ENCODE measurements at regions not wholly inside any gene's neighbourhood (a gene's known extent, or its start where the extent isn't known, plus 50 kb on each side); places are given as distances from the start of the nearest gene placed in this dataset.

- TF ChIP-seq EP300 (IDR thresholded peaks at IDR 0.05; ENCODE audit: borderline replicate concordance) = no peak
- no peak for TF ChIP-seq TEAD4 (IDR thresholded peaks at IDR 0.05)
- TF ChIP-seq TCF12 (IDR thresholded peaks at IDR 0.05; ENCODE audit: low read depth) = no peak
- TF ChIP-seq REST (IDR thresholded peaks at IDR 0.05; ENCODE audit: low read depth) = no peak
- no peak for TF ChIP-seq ZBTB7A (IDR thresholded peaks at IDR 0.05; ENCODE audit: low read depth)
- no peak for TF ChIP-seq MAX (IDR thresholded peaks at IDR 0.05)
- no peak for TF ChIP-seq CREB1 (IDR thresholded peaks at IDR 0.05; ENCODE audit: low read depth)
- TF ChIP-seq FOXM1 (IDR thresholded peaks at IDR 0.05; ENCODE audit: borderline replicate concordance, low read depth) = no peak
- no peak for TF ChIP-seq NFIC (IDR thresholded peaks at IDR 0.05)
- no peak for TF ChIP-seq YY1 (IDR thresholded peaks at IDR 0.05; ENCODE audit: low read depth)
- TF ChIP-seq RAD21 (IDR thresholded peaks at IDR 0.05; ENCODE audit: low read depth) = no peak
- TF ChIP-seq TAF1 (IDR thresholded peaks at IDR 0.05; ENCODE audit: low read depth) = no peak
- no peak for TF ChIP-seq EGR1 (IDR thresholded peaks at IDR 0.05)
- TF ChIP-seq CEBPB (IDR thresholded peaks at IDR 0.05) = no peak
- TF ChIP-seq USF1 (IDR thresholded peaks at IDR 0.05) = no peak
Measured at GRCh38 chr6:144338951-144339700, 54.0 kb downstream of the UTRN start.

- TF ChIP-seq EP300 (IDR thresholded peaks at IDR 0.05; ENCODE audit: borderline replicate concordance) = no peak
- no peak for TF ChIP-seq MAX (IDR thresholded peaks at IDR 0.05)
- TF ChIP-seq CREB1 (IDR thresholded peaks at IDR 0.05; ENCODE audit: low read depth) = no peak
- TF ChIP-seq EGR1 (IDR thresholded peaks at IDR 0.05) = no peak
- no peak for TF ChIP-seq TAF1 (IDR thresholded peaks at IDR 0.05; ENCODE audit: low read depth)
- TF ChIP-seq NFIC (IDR thresholded peaks at IDR 0.05) = no peak
- no peak for TF ChIP-seq TCF12 (IDR thresholded peaks at IDR 0.05; ENCODE audit: low read depth)
- no peak for TF ChIP-seq TEAD4 (IDR thresholded peaks at IDR 0.05)
- no peak for TF ChIP-seq ZBTB7A (IDR thresholded peaks at IDR 0.05; ENCODE audit: low read depth)
- TF ChIP-seq RAD21 (IDR thresholded peaks at IDR 0.05; ENCODE audit: low read depth) = no peak
- TF ChIP-seq USF1 (IDR thresholded peaks at IDR 0.05) = no peak
- TF ChIP-seq FOXM1 (IDR thresholded peaks at IDR 0.05; ENCODE audit: borderline replicate concordance, low read depth) = no peak
- TF ChIP-seq YY1 (IDR thresholded peaks at IDR 0.05; ENCODE audit: low read depth) = no peak
Measured at GRCh38 chr6:144339859-144340452, 54.8 kb downstream of the UTRN start.

GRCh38 chr6:144340541-144341371 is 55.6 kb downstream of the UTRN start:
- TF ChIP-seq NFIC (IDR thresholded peaks at IDR 0.05) (no peak), USF1 (IDR thresholded peaks at IDR 0.05) (no peak), FOXM1 (IDR thresholded peaks at IDR 0.05; ENCODE audit: borderline replicate concordance, low read depth) (no peak), EGR1 (IDR thresholded peaks at IDR 0.05) (no peak), REST (IDR thresholded peaks at IDR 0.05; ENCODE audit: low read depth) (no peak), TEAD4 (IDR thresholded peaks at IDR 0.05) (no peak), RAD21 (IDR thresholded peaks at IDR 0.05; ENCODE audit: low read depth) (no peak), TAF1 (IDR thresholded peaks at IDR 0.05; ENCODE audit: low read depth) (no peak), YY1 (IDR thresholded peaks at IDR 0.05; ENCODE audit: low read depth) (no peak), TCF12 (IDR thresholded peaks at IDR 0.05; ENCODE audit: low read depth) (no peak), EP300 (IDR thresholded peaks at IDR 0.05; ENCODE audit: borderline replicate concordance) (no peak)

GRCh38 chr6:144341831-144342527 is 56.8 kb downstream of the UTRN start:
- TF ChIP-seq CEBPB (IDR thresholded peaks at IDR 0.05) = no peak
- no peak for TF ChIP-seq USF1 (IDR thresholded peaks at IDR 0.05)
- no peak for TF ChIP-seq REST (IDR thresholded peaks at IDR 0.05; ENCODE audit: low read depth)
- TF ChIP-seq EGR1 (IDR thresholded peaks at IDR 0.05) = no peak
- no peak for TF ChIP-seq EP300 (IDR thresholded peaks at IDR 0.05; ENCODE audit: borderline replicate concordance)
- no peak for TF ChIP-seq FOXM1 (IDR thresholded peaks at IDR 0.05; ENCODE audit: borderline replicate concordance, low read depth)
- TF ChIP-seq TCF12 (IDR thresholded peaks at IDR 0.05; ENCODE audit: low read depth) = no peak
- no peak for TF ChIP-seq ZBTB7A (IDR thresholded peaks at IDR 0.05; ENCODE audit: low read depth)
- no peak for TF ChIP-seq MAX (IDR thresholded peaks at IDR 0.05)
- no peak for TF ChIP-seq NFIC (IDR thresholded peaks at IDR 0.05)
